OCI-LY7 (cell line): ENCODE measurements at regions not wholly inside any gene's neighbourhood (a gene's known extent, or its start where the extent isn't known, plus 50 kb on each side); places are given as distances from the start of the nearest gene placed in this dataset.

ENCODE experiments used
- BruUV-seq: library from RNA; stranded (reverse); fragments of 400-500 nt; replicated peaks from 2 replicates; lab custom pipeline; 2021; lab: Mats Ljungman, UMichigan
- CTCF ChIA-PET: fragments of 300-600 bp; sonication (Branson Sonifier 250); formaldehyde crosslinking; loops from one replicate; lab custom pipeline; 2022; ENCODE audit warnings: antibody characterized with exemption; ENCODE audit not compliant: unreplicated experiment; lab: Charles Lee
- POLR2A ChIA-PET: fragments of 300-600 bp; sonication (Branson Sonifier 250); formaldehyde crosslinking; loops from one replicate; lab custom pipeline; 2022; ENCODE audit warnings: antibody characterized with exemption; lab: Charles Lee
- DNase-seq: peaks from one replicate; pipeline ENCODE4 v3.0.0-alpha.2; 2015; ENCODE audit warnings: low spot score
- H2AFZ ChIP-seq: fragments of 200-600 bp; sonication (generic), shearing (Covaris generic); 2 replicates; pipeline ENCODE4 v1.6.1; 2014; ENCODE audit warnings: mild to moderate bottlenecking, antibody characterized with exemption, low read length, moderate library complexity
- H3K27ac ChIP-seq: fragments of 200-600 bp; sonication (generic); 2 replicates; pipeline ENCODE4 v1.5.1; 2014; ENCODE audit warnings: mixed run types, low read depth, mild to moderate bottlenecking, moderate library complexity, low read length, inconsistent platforms; ENCODE audit not compliant: poor library complexity, severe bottlenecking
- H3K36me3 ChIP-seq: fragments of 200-600 bp; sonication (generic); 2 replicates; pipeline ENCODE4 v1.6.1; 2014; ENCODE audit warnings: mild to moderate bottlenecking, antibody characterized with exemption, low read length, moderate library complexity, mixed read lengths; ENCODE audit not compliant: insufficient read depth
- H3K4me1 ChIP-seq: fragments of 200-600 bp; sonication (generic); 2 replicates; pipeline ENCODE4 v1.5.1; 2014; ENCODE audit warnings: mild to moderate bottlenecking, low read length; ENCODE audit not compliant: insufficient read depth, poor library complexity, severe bottlenecking
- H3K4me2 ChIP-seq: fragments of 200-600 bp; sonication (generic); 2 replicates; pipeline ENCODE4 v1.6.1; 2014; ENCODE audit warnings: mild to moderate bottlenecking, low read length
- H3K4me3 ChIP-seq: fragments of 200-600 bp; sonication (generic); 2 replicates; pipeline ENCODE4 v1.5.1; 2014; ENCODE audit warnings: mild to moderate bottlenecking, low read depth, low read length; ENCODE audit not compliant: poor library complexity, severe bottlenecking
- H3K79me2 ChIP-seq: fragments of 200-600 bp; sonication (generic); 2 replicates; pipeline ENCODE4 v1.6.1; 2016; ENCODE audit warnings: low read depth, mild to moderate bottlenecking, low read length, moderate library complexity, mixed read lengths; ENCODE audit not compliant: insufficient read depth
- H3K9me2 ChIP-seq: fragments of 200-600 bp; sonication (generic); 2 replicates; pipeline ENCODE4 v1.6.1; 2016; ENCODE audit warnings: mild to moderate bottlenecking, low read length, mixed read lengths; ENCODE audit not compliant: insufficient read depth
- H3K9me3 ChIP-seq: fragments of 200-600 bp; sonication (generic); 2 replicates; pipeline ENCODE4 v1.6.1; 2014; ENCODE audit warnings: mild to moderate bottlenecking, mixed run types, low read length, mixed read lengths
- H4K20me1 ChIP-seq: fragments of 200-600 bp; sonication (generic); 2 replicates; pipeline ENCODE4 v1.6.1; 2014; ENCODE audit warnings: mild to moderate bottlenecking, antibody characterized with exemption, low read length, moderate library complexity, mixed read lengths; ENCODE audit not compliant: insufficient read depth
- EZH2phosphoT487 ChIP-seq: fragments of 200-600 bp; sonication (generic); IDR thresholded peaks from 2 replicates; pipeline ENCODE4 v1.6.1; 2018; ENCODE audit warnings: low read depth, borderline replicate concordance, mild to moderate bottlenecking, mixed run types, antibody characterized with exemption, low read length, moderate library complexity, mixed read lengths
- intact Hi-C: fragments of 100-400 bp; cut with micrococcal nuclease; formaldehyde crosslinking; loops from one replicate; pipeline ENCODE4 v1.10.0; 2022; ENCODE audit not compliant: unreplicated experiment
- TF ChIP-seq, protein P1 (sequence below): fragments of 200-600 bp; sonication (generic); conservative IDR thresholded peaks from 2 replicates; pipeline ENCODE4 v1.5.1; 2014; ENCODE audit warnings: mild to moderate bottlenecking, antibody characterized with exemption, low read length, moderate library complexity, mixed read lengths

DNA sequence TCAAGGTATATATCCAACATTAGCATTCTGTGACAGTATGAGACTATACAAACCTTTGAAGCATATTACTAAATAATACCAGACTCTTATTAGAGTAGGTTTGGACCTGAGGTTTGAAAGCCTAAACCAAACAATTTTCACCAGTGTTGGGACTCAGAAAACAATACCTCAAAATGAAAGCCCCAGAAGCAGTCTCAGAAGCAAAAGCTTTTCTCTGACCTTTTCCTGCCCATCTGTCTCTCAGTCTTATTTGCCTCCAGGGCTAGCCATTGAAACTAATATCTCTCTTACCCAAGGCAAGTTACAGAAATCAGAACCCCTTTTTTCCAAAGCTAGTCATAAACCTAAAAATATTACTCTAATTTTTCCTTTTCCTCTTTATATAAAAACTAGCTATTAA is 163.3 kb downstream of the PTCHD1 start:
- H2AFZ ChIP-seq, result no peak overlapping the region
- DNase-seq, result no peak
- CTCF ChIA-PET, result no interaction called here
- no peaks in the 10 kb centered on the region for H3K9me2 ChIP-seq
- H4K20me1 ChIP-seq, result no peaks in the 10 kb centered on the region
- no TSS peak for BruUV-seq
- no peak overlapping the region for H3K4me2 ChIP-seq
- no peak overlapping the region for H3K4me3 ChIP-seq
- no peak overlapping the region for H3K27ac ChIP-seq
- no peaks in the 10 kb centered on the region for H3K9me3 ChIP-seq
- intact Hi-C loops, result no loop called here
- H3K4me1 ChIP-seq, result no peaks in the 10 kb centered on the region
- TF ChIP-seq, protein P1, sequence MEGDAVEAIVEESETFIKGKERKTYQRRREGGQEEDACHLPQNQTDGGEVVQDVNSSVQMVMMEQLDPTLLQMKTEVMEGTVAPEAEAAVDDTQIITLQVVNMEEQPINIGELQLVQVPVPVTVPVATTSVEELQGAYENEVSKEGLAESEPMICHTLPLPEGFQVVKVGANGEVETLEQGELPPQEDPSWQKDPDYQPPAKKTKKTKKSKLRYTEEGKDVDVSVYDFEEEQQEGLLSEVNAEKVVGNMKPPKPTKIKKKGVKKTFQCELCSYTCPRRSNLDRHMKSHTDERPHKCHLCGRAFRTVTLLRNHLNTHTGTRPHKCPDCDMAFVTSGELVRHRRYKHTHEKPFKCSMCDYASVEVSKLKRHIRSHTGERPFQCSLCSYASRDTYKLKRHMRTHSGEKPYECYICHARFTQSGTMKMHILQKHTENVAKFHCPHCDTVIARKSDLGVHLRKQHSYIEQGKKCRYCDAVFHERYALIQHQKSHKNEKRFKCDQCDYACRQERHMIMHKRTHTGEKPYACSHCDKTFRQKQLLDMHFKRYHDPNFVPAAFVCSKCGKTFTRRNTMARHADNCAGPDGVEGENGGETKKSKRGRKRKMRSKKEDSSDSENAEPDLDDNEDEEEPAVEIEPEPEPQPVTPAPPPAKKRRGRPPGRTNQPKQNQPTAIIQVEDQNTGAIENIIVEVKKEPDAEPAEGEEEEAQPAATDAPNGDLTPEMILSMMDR, result no peak
- TF ChIP-seq EZH2phosphoT487, result no peak
- POLR2A ChIA-PET, result no interaction called here
- H3K36me3 ChIP-seq, result no peaks in the 10 kb centered on the region
- no peaks in the 10 kb centered on the region for H3K79me2 ChIP-seq

DNA sequence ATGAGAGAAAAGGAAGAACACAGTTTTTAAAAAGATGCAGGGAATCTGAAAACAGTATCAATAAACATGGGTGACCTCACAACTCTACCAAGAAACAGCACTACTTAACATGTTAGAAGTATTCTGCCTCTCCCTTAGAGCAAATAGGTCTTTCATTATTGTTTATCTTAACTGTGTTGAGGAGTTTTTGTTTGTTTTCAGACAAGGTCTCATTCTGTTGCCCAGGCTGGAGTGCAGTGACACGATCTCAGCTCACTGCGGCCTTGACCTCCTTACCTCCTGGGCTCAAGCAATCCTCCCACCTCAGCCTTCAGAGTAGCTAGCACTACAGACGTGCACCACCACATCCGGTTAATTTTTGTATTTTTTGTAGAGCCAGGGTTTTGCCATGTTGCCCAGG is 165.3 kb upstream of the PRDX4 start:
- H3K4me2 ChIP-seq, result no peak overlapping the region
- ChIA-PET CTCF (no interaction called here), POLR2A (no interaction called here)
- no peak for DNase-seq
- H4K20me1 ChIP-seq, result no peaks in the 10 kb centered on the region
- TF ChIP-seq EZH2phosphoT487, result no peak
- TF ChIP-seq, protein P1, result no peak
- no TSS peak for BruUV-seq
- no peaks in the 10 kb centered on the region for H3K79me2 ChIP-seq
- H3K27ac ChIP-seq, result no peak overlapping the region
- no peaks in the 10 kb centered on the region for H3K9me3 ChIP-seq
- no peak overlapping the region for H2AFZ ChIP-seq
- H3K36me3 ChIP-seq, result no peaks in the 10 kb centered on the region
- intact Hi-C loops, result no loop called here
- no peaks in the 10 kb centered on the region for H3K4me1 ChIP-seq
- no peak overlapping the region for H3K4me3 ChIP-seq
- no peaks in the 10 kb centered on the region for H3K9me2 ChIP-seq

- no peak for TF ChIP-seq EZH2phosphoT487
- TF ChIP-seq, protein P1, result no peak
- Histone ChIP-seq H3K9me2 (no peaks in the 10 kb centered on the region), H3K36me3 (no peaks in the 10 kb centered on the region), H3K4me2 (no peak overlapping the region), H3K4me3 (no peak overlapping the region), H4K20me1 (no peaks in the 10 kb centered on the region), H3K27ac (no peak overlapping the region), H2AFZ (no peak overlapping the region), H3K4me1 (no peaks in the 10 kb centered on the region), H3K79me2 (no peaks in the 10 kb centered on the region), H3K9me3 (no peaks in the 10 kb centered on the region)
- CTCF ChIA-PET, result no interaction called here
- POLR2A ChIA-PET, result no interaction called here
- no peak for DNase-seq
- intact Hi-C loops, result no loop called here
- no TSS peak for BruUV-seq
These were observed 163.3 kb upstream of the PRDX4 start for GRCh38 chrX:23503835-23504539.
